Liver (tissue), 8 donors: ENCODE measurements at regions not wholly inside any gene's neighbourhood (a gene's known extent, or its start where the extent isn't known, plus 50 kb on each side); places are given as distances from the start of the nearest gene placed in this dataset.

Experiments
- DNase-seq: peaks from one replicate; pipeline ENCODE4 v3.0.0-alpha.2; 2017; ENCODE audit warnings: low spot score
- H3K27ac ChIP-seq, 2 donors: one replicate each; pipeline ENCODE4 v1.7.0; 2013; ENCODE audit warnings: inconsistent platforms in 2 of 2, low read length in 2 of 2, control low read depth in 1 of 2, low read depth in 1 of 2, mild to moderate bottlenecking in 1 of 2
- H3K27me3 ChIP-seq, 4 donors: one replicate each; pipeline versions ENCODE4 v1.6.1 to v1.7.0; 2013; ENCODE audit warnings: low read length in 3 of 4, inconsistent platforms in 1 of 4, mild to moderate bottlenecking in 1 of 4, moderate library complexity in 1 of 4; ENCODE audit not compliant: control insufficient read depth in 4 of 4, insufficient read depth in 4 of 4
- H3K36me3 ChIP-seq, 4 donors: one replicate each; pipeline versions ENCODE4 v1.6.1 to v1.7.0; 2013; ENCODE audit warnings: low read length in 3 of 4, mild to moderate bottlenecking in 3 of 4, low read depth in 1 of 4, moderate library complexity in 1 of 4; ENCODE audit not compliant: control insufficient read depth in 4 of 4, insufficient read depth in 3 of 4
- H3K4me1 ChIP-seq, 4 donors: one replicate each; pipeline versions ENCODE4 v1.6.1 to v1.7.0; 2013; ENCODE audit warnings: low read length in 3 of 4, mild to moderate bottlenecking in 3 of 4, moderate library complexity in 1 of 4; ENCODE audit not compliant: control insufficient read depth in 4 of 4, insufficient read depth in 4 of 4
- H3K4me3 ChIP-seq, 3 donors: one replicate each; pipeline versions ENCODE4 v1.6.1 to v1.7.0; 2013; ENCODE audit warnings: low read length in 3 of 3, control low read depth in 1 of 3, low read depth in 1 of 3, mild to moderate bottlenecking in 1 of 3
- H3K9ac ChIP-seq, 2 donors: one replicate each; pipeline ENCODE4 v1.7.0; 2013; ENCODE audit warnings: low read length in 2 of 2, mild to moderate bottlenecking in 2 of 2, moderate library complexity in 2 of 2, control low read depth in 1 of 2, low read depth in 1 of 2
- H3K9me3 ChIP-seq, 4 donors: one replicate each; pipeline versions ENCODE4 v1.6.1 to v1.7.0; 2013; ENCODE audit warnings: low read length in 3 of 4; ENCODE audit not compliant: control insufficient read depth in 4 of 4
- ATF3 ChIP-seq: IDR thresholded peaks from 2 replicates; pipeline ENCODE4 v1.6.1; 2016; ENCODE audit warnings: antibody characterized with exemption
- CTCF ChIP-seq: fragments of 150-350 bp; IDR thresholded peaks from 2 replicates; pipeline ENCODE4 v1.5.1; 2017; ENCODE audit warnings: improper control_type of control experiment, low read depth, low read length; ENCODE audit not compliant: missing input control
- FOXA1 ChIP-seq: IDR thresholded peaks from 2 replicates; pipeline ENCODE4 v1.6.1; 2016; ENCODE audit warnings: antibody characterized with exemption
- FOXA2 ChIP-seq: IDR thresholded peaks from 2 replicates; pipeline ENCODE4 v1.6.1; 2016; ENCODE audit warnings: antibody characterized with exemption
- HNF4A ChIP-seq, 2 donors: conservative IDR thresholded peaks; 2 replicates each; pipeline ENCODE4 v1.6.1; 2016; ENCODE audit warnings: antibody characterized with exemption in 2 of 2, mild to moderate bottlenecking in 2 of 2
- HNF4G ChIP-seq: IDR thresholded peaks from 2 replicates; pipeline ENCODE4 v1.6.1; 2016; ENCODE audit warnings: antibody characterized with exemption
- JUND ChIP-seq, 2 donors: IDR thresholded peaks; 2 replicates each; pipeline ENCODE4 v1.6.1; 2016; ENCODE audit warnings: antibody characterized with exemption in 2 of 2
- MAX ChIP-seq: IDR thresholded peaks from 2 replicates; pipeline ENCODE4 v1.6.1; 2016; ENCODE audit warnings: antibody characterized with exemption
- NR2F2 ChIP-seq: IDR thresholded peaks from 2 replicates; pipeline ENCODE4 v1.6.1; 2016; ENCODE audit warnings: antibody characterized with exemption
- RAD21 ChIP-seq, 2 donors: IDR thresholded peaks; 2 replicates each; pipeline ENCODE4 v1.6.1; 2016; ENCODE audit warnings: antibody characterized with exemption in 2 of 2, mild to moderate bottlenecking in 2 of 2
- REST ChIP-seq: IDR thresholded peaks from 2 replicates; pipeline ENCODE4 v1.6.1; 2016; ENCODE audit warnings: antibody characterized with exemption, mild to moderate bottlenecking
- RXRA ChIP-seq, 2 donors: IDR thresholded peaks; 2 replicates each; pipeline ENCODE4 v1.6.1; 2017 to 2018; ENCODE audit warnings: antibody characterized with exemption in 2 of 2, mild to moderate bottlenecking in 1 of 2
- SP1 ChIP-seq: IDR thresholded peaks from 2 replicates; pipeline ENCODE4 v1.6.1; 2018; ENCODE audit warnings: antibody characterized with exemption, mild to moderate bottlenecking
- YY1 ChIP-seq: IDR thresholded peaks from 2 replicates; pipeline ENCODE4 v1.6.1; 2016; ENCODE audit warnings: antibody characterized with exemption, mild to moderate bottlenecking
- ZBTB33 ChIP-seq: IDR thresholded peaks from 2 replicates; pipeline ENCODE4 v1.6.1; 2016; ENCODE audit warnings: antibody characterized with exemption
- WGBS: extraction: QIAGEN DNeasy Blood & Tissue Kit; methylation state at CpG from one replicate; pipeline ENCODE4 v1.1.7; 2013; 5-methylcytosine and 5-hydroxymethylcytosine counted together
- donor health status: healthy.
- donor health status: healthy.
- donor health status: healthy.
- donor health status: healthy.
- donor health status: healthy.

- no peak for DNase-seq
- no peaks in the 10 kb centered on the region for H3K36me3 ChIP-seq
- TF ChIP-seq REST, result no peak
- peak; percentile 49 to 59 for TF ChIP-seq HNF4A (conservative IDR thresholded peaks at IDR 0.05)
- no peak for TF ChIP-seq JUND (IDR thresholded peaks at IDR 0.05)
- no peak for TF ChIP-seq CTCF
- TF ChIP-seq SP1, result no peak
- no peak for TF ChIP-seq RAD21 (IDR thresholded peaks at IDR 0.05)
- TF ChIP-seq FOXA2, result no peak
- H3K9ac ChIP-seq, result no peak overlapping the region
- no peaks in the 10 kb centered on the region for H3K27me3 ChIP-seq
- no peaks in the 10 kb centered on the region for H3K9me3 ChIP-seq
- no peak overlapping the region for H3K4me3 ChIP-seq
- H3K4me1 ChIP-seq, result peaks cover 1 to 12% (median 10%) of the 10 kb centered on the region in 4 donors
- WGBS, result 58% methylated on average over 2 of the region's 2 CpGs
- H3K27ac ChIP-seq, result no peak overlapping the region
Measured at GRCh38 chr12:93018610-93019009, 89.5 kb upstream of the EEA1 start.

GRCh38 chr12:93019212-93019927 is 90.3 kb upstream of the EEA1 start:
- Histone ChIP-seq H3K27ac (no peak overlapping the region), H3K4me1 (peaks cover 1 to 12% (median 10%) of the 10 kb centered on the region in 4 donors), H3K36me3 (no peaks in the 10 kb centered on the region), H3K4me3 (no peak overlapping the region), H3K27me3 (no peaks in the 10 kb centered on the region), H3K9ac (no peak overlapping the region), H3K9me3 (no peaks in the 10 kb centered on the region)
- no peak for DNase-seq
- no peak for TF ChIP-seq ATF3
- peak; percentile 78 for TF ChIP-seq SP1
- peak; percentile 38 for TF ChIP-seq MAX
- peak; percentile 63 for TF ChIP-seq HNF4G
- peak; percentile 75 for TF ChIP-seq YY1
- no peak for TF ChIP-seq FOXA1
- no peak for TF ChIP-seq NR2F2
- TF ChIP-seq HNF4A (conservative IDR thresholded peaks at IDR 0.05), result peak; percentile 86 to 91
- TF ChIP-seq RAD21 (IDR thresholded peaks at IDR 0.05), result peak; percentile 37 to 49
- peak; percentile 33 for TF ChIP-seq FOXA2
- TF ChIP-seq JUND (IDR thresholded peaks at IDR 0.05), result peak in 1 of 2 donors; percentile 47
- peak; percentile 48 to 61 for TF ChIP-seq RXRA (IDR thresholded peaks at IDR 0.05)
- no peak for TF ChIP-seq REST
- TF ChIP-seq ZBTB33, result no peak
- 62% methylated on average over 9 of the region's 9 CpGs for WGBS
